ENCODE measurements at regions not wholly inside any gene's neighbourhood (a gene's known extent, or its start where the extent isn't known, plus 50 kb on each side); places are given as distances from the start of the nearest gene placed in this dataset.

- TF ChIP-seq ELK1 (IDR thresholded peaks at IDR 0.05; ENCODE audit: low read depth, low read length) (no peak), HOXA7 (CRISPR knock-in tag; IDR thresholded peaks at IDR 0.05) (no peak)
- TF ChIP-seq, protein P1, sequence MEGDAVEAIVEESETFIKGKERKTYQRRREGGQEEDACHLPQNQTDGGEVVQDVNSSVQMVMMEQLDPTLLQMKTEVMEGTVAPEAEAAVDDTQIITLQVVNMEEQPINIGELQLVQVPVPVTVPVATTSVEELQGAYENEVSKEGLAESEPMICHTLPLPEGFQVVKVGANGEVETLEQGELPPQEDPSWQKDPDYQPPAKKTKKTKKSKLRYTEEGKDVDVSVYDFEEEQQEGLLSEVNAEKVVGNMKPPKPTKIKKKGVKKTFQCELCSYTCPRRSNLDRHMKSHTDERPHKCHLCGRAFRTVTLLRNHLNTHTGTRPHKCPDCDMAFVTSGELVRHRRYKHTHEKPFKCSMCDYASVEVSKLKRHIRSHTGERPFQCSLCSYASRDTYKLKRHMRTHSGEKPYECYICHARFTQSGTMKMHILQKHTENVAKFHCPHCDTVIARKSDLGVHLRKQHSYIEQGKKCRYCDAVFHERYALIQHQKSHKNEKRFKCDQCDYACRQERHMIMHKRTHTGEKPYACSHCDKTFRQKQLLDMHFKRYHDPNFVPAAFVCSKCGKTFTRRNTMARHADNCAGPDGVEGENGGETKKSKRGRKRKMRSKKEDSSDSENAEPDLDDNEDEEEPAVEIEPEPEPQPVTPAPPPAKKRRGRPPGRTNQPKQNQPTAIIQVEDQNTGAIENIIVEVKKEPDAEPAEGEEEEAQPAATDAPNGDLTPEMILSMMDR (IDR thresholded peaks at IDR 0.05): no peak
- TF ChIP-seq, protein P2, sequence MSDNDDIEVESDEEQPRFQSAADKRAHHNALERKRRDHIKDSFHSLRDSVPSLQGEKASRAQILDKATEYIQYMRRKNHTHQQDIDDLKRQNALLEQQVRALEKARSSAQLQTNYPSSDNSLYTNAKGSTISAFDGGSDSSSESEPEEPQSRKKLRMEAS (IDR thresholded peaks at IDR 0.05): no peak
These were observed 99.7 kb downstream of the PLCE1 start (continued) for GRCh38 chr10:94093286-94093905.

DNA sequence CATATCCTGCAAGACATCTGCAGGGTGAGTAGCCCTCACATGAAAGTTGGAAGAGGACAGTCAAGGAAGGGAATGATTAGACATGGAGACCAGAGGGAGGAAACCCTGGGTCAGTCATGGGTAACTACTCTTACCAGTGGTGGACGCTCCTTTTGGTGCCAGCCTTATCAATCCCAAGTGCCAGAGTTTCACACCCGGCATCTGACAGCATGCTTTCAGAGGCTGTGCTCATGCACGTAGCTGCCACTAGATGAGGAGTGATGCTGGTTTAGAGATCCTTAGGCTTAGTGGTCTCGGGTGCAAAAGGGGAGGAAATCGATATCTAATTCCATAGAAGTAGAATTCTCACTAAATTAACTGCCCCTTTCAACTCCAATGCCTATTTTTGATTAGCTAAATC lies 100.8 kb downstream of the PLCE1 start:
- no peak for ATAC-seq
- 91% methylated on average over 5 of the region's 5 CpGs for WGBS (ENCODE audit: missing lambda C conversion rate)
- ChIA-PET CTCF (interaction anchor here (1.5 kb wide), 1 partner anchor 226 kb away, joined by 4 read pairs; no protein-coding TSS in a partner anchor), POLR2A (no interaction called here)
- DNase-seq (ENCODE audit: low read depth in 1 of 2, low spot score in 1 of 2): no peak
- H3K4me1 ChIP-seq: peaks cover 17% of the 10 kb centered on the region; the same call in 2 of the 3 replicates
- peak overlapping the region in 1 of 2 experiments; percentile 8; a peak in 1 of 6 replicates for H3K27ac ChIP-seq
- no peak for TF ChIP-seq HOXB5 (CRISPR knock-in tag; IDR thresholded peaks at IDR 0.05)
- TF ChIP-seq ATOH8 (CRISPR knock-in tag; IDR thresholded peaks at IDR 0.05; ENCODE audit: low read depth): no peak
- no peak for TF ChIP-seq GATA3 (IDR thresholded peaks at IDR 0.05; ENCODE audit: borderline replicate concordance)
- TF ChIP-seq CBX8 (IDR thresholded peaks at IDR 0.05): no peak
- TF ChIP-seq JUNB (IDR thresholded peaks at IDR 0.05): no peak
- no peak for TF ChIP-seq HOXB13 (CRISPR knock-in tag; IDR thresholded peaks at IDR 0.05; ENCODE audit: low read depth)
- TF ChIP-seq ZSCAN20 (CRISPR knock-in tag; IDR thresholded peaks at IDR 0.05): no peak
- TF ChIP-seq NPAS2 (CRISPR knock-in tag; IDR thresholded peaks at IDR 0.05; ENCODE audit: borderline replicate concordance): no peak
- TF ChIP-seq, protein P3, sequence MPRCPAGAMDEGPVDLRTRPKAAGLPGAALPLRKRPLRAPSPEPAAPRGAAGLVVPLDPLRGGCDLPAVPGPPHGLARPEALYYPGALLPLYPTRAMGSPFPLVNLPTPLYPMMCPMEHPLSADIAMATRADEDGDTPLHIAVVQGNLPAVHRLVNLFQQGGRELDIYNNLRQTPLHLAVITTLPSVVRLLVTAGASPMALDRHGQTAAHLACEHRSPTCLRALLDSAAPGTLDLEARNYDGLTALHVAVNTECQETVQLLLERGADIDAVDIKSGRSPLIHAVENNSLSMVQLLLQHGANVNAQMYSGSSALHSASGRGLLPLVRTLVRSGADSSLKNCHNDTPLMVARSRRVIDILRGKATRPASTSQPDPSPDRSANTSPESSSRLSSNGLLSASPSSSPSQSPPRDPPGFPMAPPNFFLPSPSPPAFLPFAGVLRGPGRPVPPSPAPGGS (IDR thresholded peaks at IDR 0.05): no peak
- TF ChIP-seq EHMT2 (IDR thresholded peaks at IDR 0.05; ENCODE audit: low read depth): no peak
- no peak for TF ChIP-seq TP53 (CRISPR knock-in tag; IDR thresholded peaks at IDR 0.05)
- TF ChIP-seq HEYL (CRISPR knock-in tag; IDR thresholded peaks at IDR 0.05): no peak
- FAIRE-seq: no peak
- H3K9me3 ChIP-seq: no peaks in the 10 kb centered on the region
- no peak overlapping the region for H3K4me3 ChIP-seq
- no peak overlapping the region for H3K4me2 ChIP-seq

- WGBS (ENCODE audit: missing lambda C conversion rate): 80% methylated on average over 2 of the region's 2 CpGs
- Histone ChIP-seq H3K27ac (no peak overlapping the region), H3K9me3 (no peaks in the 10 kb centered on the region), H3K4me1 (peaks cover 13% of the 10 kb centered on the region; the same call in 2 of the 3 replicates), H3K4me3 (no peak overlapping the region), H3K4me2 (no peak overlapping the region)
- TF ChIP-seq CHD2 (IDR thresholded peaks at IDR 0.05; ENCODE audit: low read length, partially characterized antibody): no peak
- TF ChIP-seq PHF8 (IDR thresholded peaks at IDR 0.05; ENCODE audit: borderline replicate concordance, low read depth): no peak
- TF ChIP-seq, protein P3 (IDR thresholded peaks at IDR 0.05): no peak
- TF ChIP-seq ATOH8 (CRISPR knock-in tag; IDR thresholded peaks at IDR 0.05; ENCODE audit: low read depth): no peak
- TF ChIP-seq NR3C1 (IDR thresholded peaks at IDR 0.05): no peak
- TF ChIP-seq HOXB5 (CRISPR knock-in tag; IDR thresholded peaks at IDR 0.05): no peak
- TF ChIP-seq, protein P4, sequence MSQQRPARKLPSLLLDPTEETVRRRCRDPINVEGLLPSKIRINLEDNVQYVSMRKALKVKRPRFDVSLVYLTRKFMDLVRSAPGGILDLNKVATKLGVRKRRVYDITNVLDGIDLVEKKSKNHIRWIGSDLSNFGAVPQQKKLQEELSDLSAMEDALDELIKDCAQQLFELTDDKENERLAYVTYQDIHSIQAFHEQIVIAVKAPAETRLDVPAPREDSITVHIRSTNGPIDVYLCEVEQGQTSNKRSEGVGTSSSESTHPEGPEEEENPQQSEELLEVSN (IDR thresholded peaks at IDR 0.05; ENCODE audit: borderline replicate concordance, low read depth): no peak
- TF ChIP-seq ELK1 (IDR thresholded peaks at IDR 0.05; ENCODE audit: low read depth, low read length): no peak
- TF ChIP-seq MAFK (IDR thresholded peaks at IDR 0.05; ENCODE audit: partially characterized antibody): no peak
- no peak for DNase-seq (ENCODE audit: low read depth in 1 of 2, low spot score in 1 of 2)
- ChIA-PET CTCF (interaction anchor here (0.8 to 1.4 kb wide), 3 partner anchors 70 to 223 kb away, joined by 3 to 5 read pairs (median 5); no protein-coding TSS in a partner anchor), POLR2A (no interaction called here)
- ATAC-seq: no peak
- no peak for FAIRE-seq
These were observed 103.9 kb downstream of the PLCE1 start for GRCh38 chr10:94097656-94098055.

Data from A549 (cell line).